Superior temporal gyrus (tissue), 1 donor: ENCODE measurements at regions not wholly inside any gene's neighbourhood (a gene's known extent, or its start where the extent isn't known, plus 50 kb on each side); places are given as distances from the start of the nearest gene placed in this dataset.
A peak's percentile ranks its signal among the peaks of the same experiment; 100 is the strongest.
"Not testable (repeated sequence)": the region's sequence is repeated elsewhere in the genome, so short reads cannot be mapped to it uniquely, and the experiment has no call there.

Experiments
- DNase-seq: peaks from one replicate; pipeline ENCODE4 v3.0.0-alpha.2; 2016; ENCODE audit errors: extremely low spot score

- DNase-seq, result peak; percentile 58
These were observed 81.3 kb upstream of the BHLHE40 start for GRCh38 chr3:4897765-4898453.

GRCh38 chr3:4898454-4899313 is 80.6 kb upstream of the BHLHE40 start:
- DNase-seq, result no peak

- DNase-seq, result no peak
These were observed 79.5 kb upstream of the BHLHE40 start for GRCh38 chr3:4899710-4900109.

GRCh38 chr3:4900298-4900697 is 78.9 kb upstream of the BHLHE40 start:
- no peak for DNase-seq

GRCh38 chr3:4904811-4905695 is 74.2 kb upstream of the BHLHE40 start:
- no peak for DNase-seq

GRCh38 chr3:4906107-4906621 is 73.1 kb upstream of the BHLHE40 start:
- DNase-seq, result no peak

- no peak for DNase-seq
These were observed 72.2 kb upstream of the BHLHE40 start for GRCh38 chr3:4907050-4907449.

GRCh38 chr3:4907643-4908432 is 71.4 kb upstream of the BHLHE40 start:
- DNase-seq, result no peak

- no peak for DNase-seq
These were observed 70.6 kb upstream of the BHLHE40 start for GRCh38 chr3:4908433-4909156.

- no peak for DNase-seq
These were observed 64.8 kb upstream of the BHLHE40 start for GRCh38 chr3:4914464-4914863.

- not testable (repeated sequence) for DNase-seq
These were observed 57.6 kb upstream of the BHLHE40 start for GRCh38 chr3:4921589-4921988.

GRCh38 chr3:4926892-4927291 is 52.3 kb upstream of the BHLHE40 start:
- DNase-seq, result no peak

- no peak for DNase-seq
These were observed 50.9 kb upstream of the BHLHE40 start for GRCh38 chr3:4928277-4928789.
